OCI-LY7 (cell line): ENCODE measurements at regions not wholly inside any gene's neighbourhood (a gene's known extent, or its start where the extent isn't known, plus 50 kb on each side); places are given as distances from the start of the nearest gene placed in this dataset.

ENCODE experiments used
- BruUV-seq: library from RNA; stranded (reverse); fragments of 400-500 nt; replicated peaks from 2 replicates; lab custom pipeline; 2021; lab: Mats Ljungman, UMichigan
- CTCF ChIA-PET: fragments of 300-600 bp; sonication (Branson Sonifier 250); formaldehyde crosslinking; loops from one replicate; lab custom pipeline; 2022; ENCODE audit warnings: antibody characterized with exemption; ENCODE audit not compliant: unreplicated experiment; lab: Charles Lee
- POLR2A ChIA-PET: fragments of 300-600 bp; sonication (Branson Sonifier 250); formaldehyde crosslinking; loops from one replicate; lab custom pipeline; 2022; ENCODE audit warnings: antibody characterized with exemption; lab: Charles Lee
- DNase-seq: peaks from one replicate; pipeline ENCODE4 v3.0.0-alpha.2; 2015; ENCODE audit warnings: low spot score
- H2AFZ ChIP-seq: fragments of 200-600 bp; sonication (generic), shearing (Covaris generic); 2 replicates; pipeline ENCODE4 v1.6.1; 2014; ENCODE audit warnings: mild to moderate bottlenecking, antibody characterized with exemption, low read length, moderate library complexity
- H3K27ac ChIP-seq: fragments of 200-600 bp; sonication (generic); 2 replicates; pipeline ENCODE4 v1.5.1; 2014; ENCODE audit warnings: mixed run types, low read depth, mild to moderate bottlenecking, moderate library complexity, low read length, inconsistent platforms; ENCODE audit not compliant: poor library complexity, severe bottlenecking
- H3K36me3 ChIP-seq: fragments of 200-600 bp; sonication (generic); 2 replicates; pipeline ENCODE4 v1.6.1; 2014; ENCODE audit warnings: mild to moderate bottlenecking, antibody characterized with exemption, low read length, moderate library complexity, mixed read lengths; ENCODE audit not compliant: insufficient read depth
- H3K4me1 ChIP-seq: fragments of 200-600 bp; sonication (generic); 2 replicates; pipeline ENCODE4 v1.5.1; 2014; ENCODE audit warnings: mild to moderate bottlenecking, low read length; ENCODE audit not compliant: insufficient read depth, poor library complexity, severe bottlenecking
- H3K4me2 ChIP-seq: fragments of 200-600 bp; sonication (generic); 2 replicates; pipeline ENCODE4 v1.6.1; 2014; ENCODE audit warnings: mild to moderate bottlenecking, low read length
- H3K4me3 ChIP-seq: fragments of 200-600 bp; sonication (generic); 2 replicates; pipeline ENCODE4 v1.5.1; 2014; ENCODE audit warnings: mild to moderate bottlenecking, low read depth, low read length; ENCODE audit not compliant: poor library complexity, severe bottlenecking
- H3K79me2 ChIP-seq: fragments of 200-600 bp; sonication (generic); 2 replicates; pipeline ENCODE4 v1.6.1; 2016; ENCODE audit warnings: low read depth, mild to moderate bottlenecking, low read length, moderate library complexity, mixed read lengths; ENCODE audit not compliant: insufficient read depth
- H3K9me2 ChIP-seq: fragments of 200-600 bp; sonication (generic); 2 replicates; pipeline ENCODE4 v1.6.1; 2016; ENCODE audit warnings: mild to moderate bottlenecking, low read length, mixed read lengths; ENCODE audit not compliant: insufficient read depth
- H3K9me3 ChIP-seq: fragments of 200-600 bp; sonication (generic); 2 replicates; pipeline ENCODE4 v1.6.1; 2014; ENCODE audit warnings: mild to moderate bottlenecking, mixed run types, low read length, mixed read lengths
- H4K20me1 ChIP-seq: fragments of 200-600 bp; sonication (generic); 2 replicates; pipeline ENCODE4 v1.6.1; 2014; ENCODE audit warnings: mild to moderate bottlenecking, antibody characterized with exemption, low read length, moderate library complexity, mixed read lengths; ENCODE audit not compliant: insufficient read depth
- EZH2phosphoT487 ChIP-seq: fragments of 200-600 bp; sonication (generic); IDR thresholded peaks from 2 replicates; pipeline ENCODE4 v1.6.1; 2018; ENCODE audit warnings: low read depth, borderline replicate concordance, mild to moderate bottlenecking, mixed run types, antibody characterized with exemption, low read length, moderate library complexity, mixed read lengths
- intact Hi-C: fragments of 100-400 bp; cut with micrococcal nuclease; formaldehyde crosslinking; loops from one replicate; pipeline ENCODE4 v1.10.0; 2022; ENCODE audit not compliant: unreplicated experiment
- TF ChIP-seq, protein P1 (sequence below): fragments of 200-600 bp; sonication (generic); conservative IDR thresholded peaks from 2 replicates; pipeline ENCODE4 v1.5.1; 2014; ENCODE audit warnings: mild to moderate bottlenecking, antibody characterized with exemption, low read length, moderate library complexity, mixed read lengths

DNA sequence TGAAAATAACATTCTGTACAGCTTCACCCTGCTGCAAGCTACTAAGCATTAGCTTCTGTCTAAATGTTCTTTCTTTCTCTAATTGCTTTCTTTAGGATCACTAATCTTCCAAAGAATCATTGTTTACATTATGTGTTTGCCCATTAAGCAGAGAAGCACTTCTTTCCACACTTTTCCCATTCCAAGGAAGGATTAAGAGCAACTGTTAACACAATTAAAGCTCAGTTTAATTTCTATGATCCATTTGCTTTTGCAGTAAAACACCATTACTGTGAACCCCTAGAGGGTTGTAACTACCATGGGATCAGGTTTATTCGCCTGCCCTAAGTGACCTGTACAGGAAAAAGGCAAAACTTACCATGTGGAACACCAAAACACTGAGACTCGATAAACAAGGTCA, 125.8 kb upstream of the ZNF385D start:
- Histone ChIP-seq H3K4me3 (no peak overlapping the region), H3K4me2 (no peak overlapping the region), H3K9me3 (no peaks in the 10 kb centered on the region), H3K79me2 (no peaks in the 10 kb centered on the region), H4K20me1 (no peaks in the 10 kb centered on the region), H3K4me1 (no peaks in the 10 kb centered on the region), H3K27ac (no peak overlapping the region), H3K9me2 (no peaks in the 10 kb centered on the region; the same call in 1 of the 2 replicates), H3K36me3 (no peaks in the 10 kb centered on the region), H2AFZ (no peak overlapping the region)
- intact Hi-C loops: no loop called here
- BruUV-seq: no TSS peak
- CTCF ChIA-PET: no interaction called here
- DNase-seq: no peak
- TF ChIP-seq, protein P1, sequence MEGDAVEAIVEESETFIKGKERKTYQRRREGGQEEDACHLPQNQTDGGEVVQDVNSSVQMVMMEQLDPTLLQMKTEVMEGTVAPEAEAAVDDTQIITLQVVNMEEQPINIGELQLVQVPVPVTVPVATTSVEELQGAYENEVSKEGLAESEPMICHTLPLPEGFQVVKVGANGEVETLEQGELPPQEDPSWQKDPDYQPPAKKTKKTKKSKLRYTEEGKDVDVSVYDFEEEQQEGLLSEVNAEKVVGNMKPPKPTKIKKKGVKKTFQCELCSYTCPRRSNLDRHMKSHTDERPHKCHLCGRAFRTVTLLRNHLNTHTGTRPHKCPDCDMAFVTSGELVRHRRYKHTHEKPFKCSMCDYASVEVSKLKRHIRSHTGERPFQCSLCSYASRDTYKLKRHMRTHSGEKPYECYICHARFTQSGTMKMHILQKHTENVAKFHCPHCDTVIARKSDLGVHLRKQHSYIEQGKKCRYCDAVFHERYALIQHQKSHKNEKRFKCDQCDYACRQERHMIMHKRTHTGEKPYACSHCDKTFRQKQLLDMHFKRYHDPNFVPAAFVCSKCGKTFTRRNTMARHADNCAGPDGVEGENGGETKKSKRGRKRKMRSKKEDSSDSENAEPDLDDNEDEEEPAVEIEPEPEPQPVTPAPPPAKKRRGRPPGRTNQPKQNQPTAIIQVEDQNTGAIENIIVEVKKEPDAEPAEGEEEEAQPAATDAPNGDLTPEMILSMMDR: no peak
- no peak for TF ChIP-seq EZH2phosphoT487
- POLR2A ChIA-PET: no interaction called here

DNA sequence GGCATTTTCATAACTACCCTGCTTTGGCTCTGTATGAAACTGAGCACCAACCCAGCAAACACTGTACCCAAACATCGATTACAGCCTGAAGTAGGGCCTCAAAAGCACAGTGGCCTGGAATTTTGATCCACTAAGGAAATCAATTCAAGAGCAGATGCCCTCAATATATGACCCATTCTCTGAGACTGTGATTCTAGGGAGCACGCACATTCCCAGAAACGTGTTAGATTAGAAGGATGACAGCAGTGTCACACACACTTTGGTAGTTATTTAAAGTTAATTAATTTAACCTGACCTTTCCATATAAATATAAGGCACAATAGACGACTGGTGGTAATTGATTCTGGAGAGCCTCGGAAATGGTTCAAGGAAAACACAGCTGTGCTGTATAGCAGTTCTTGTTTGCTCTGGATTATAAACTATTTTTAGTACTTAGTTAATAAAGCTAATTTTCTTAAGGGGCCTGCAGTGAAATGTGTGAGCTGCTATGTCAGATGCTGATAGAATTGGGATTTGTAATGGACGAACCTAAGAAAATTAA, 126.3 kb upstream of the ZNF385D start:
- Histone ChIP-seq H2AFZ (no peak overlapping the region), H3K9me3 (no peaks in the 10 kb centered on the region), H3K4me1 (no peaks in the 10 kb centered on the region), H4K20me1 (no peaks in the 10 kb centered on the region), H3K79me2 (no peaks in the 10 kb centered on the region), H3K4me2 (no peak overlapping the region), H3K4me3 (no peak overlapping the region), H3K9me2 (no peaks in the 10 kb centered on the region; the same call in 1 of the 2 replicates), H3K36me3 (no peaks in the 10 kb centered on the region), H3K27ac (no peak overlapping the region)
- TF ChIP-seq, protein P1: no peak
- no peak for TF ChIP-seq EZH2phosphoT487
- DNase-seq: no peak
- ChIA-PET CTCF (no interaction called here), POLR2A (interaction anchor here (0.6 kb wide), 2 partner anchors 32 to 82 kb away, joined by 3 read pairs; no protein-coding TSS in a partner anchor)
- intact Hi-C loops: no loop called here
- BruUV-seq: no TSS peak

DNA sequence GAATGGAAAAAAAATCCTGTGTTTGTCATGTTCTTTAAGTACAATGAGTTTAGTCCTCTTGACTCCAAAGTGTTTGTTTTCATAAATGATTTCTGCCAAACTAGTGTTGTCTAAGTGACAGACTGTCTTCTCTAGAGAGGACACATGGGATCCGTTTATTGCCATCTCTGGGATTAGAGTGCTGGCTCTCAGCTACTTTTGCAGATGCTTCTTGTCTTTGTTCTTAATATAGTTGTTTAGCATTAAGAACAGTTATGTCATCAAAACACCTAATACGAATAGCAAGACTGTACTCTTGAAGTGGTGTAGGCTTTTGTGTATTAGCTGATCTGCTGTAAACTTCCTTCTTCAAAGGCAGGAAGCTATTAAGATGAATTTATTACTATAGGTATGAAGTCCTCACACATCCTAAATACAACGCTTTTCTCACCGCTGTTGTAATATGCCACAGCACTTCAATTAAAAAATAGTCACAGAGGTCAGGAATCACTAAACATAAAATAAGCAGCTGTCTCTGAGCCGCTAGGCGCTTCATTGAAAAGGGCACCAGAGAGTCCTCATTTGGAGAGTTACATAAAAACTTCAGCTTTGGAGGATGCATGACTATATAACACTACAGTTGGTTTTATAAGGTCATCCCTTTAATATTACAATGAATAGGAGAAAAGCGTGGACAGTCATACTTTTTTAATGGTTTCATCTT, 128.3 kb upstream of the ZNF385D start:
- H3K9me3 ChIP-seq: no peaks in the 10 kb centered on the region
- H3K4me3 ChIP-seq: no peak overlapping the region
- H3K79me2 ChIP-seq: no peaks in the 10 kb centered on the region
- intact Hi-C loops: no loop called here
- H3K4me2 ChIP-seq: no peak overlapping the region
- POLR2A ChIA-PET: interaction anchor here (0.6 to 1.0 kb wide), 2 partner anchors 16 kb away, joined by 4 read pairs; no protein-coding TSS in a partner anchor
- no peaks in the 10 kb centered on the region for H3K4me1 ChIP-seq
- BruUV-seq: no TSS peak
- no peak overlapping the region for H3K27ac ChIP-seq
- no peaks in the 10 kb centered on the region; the same call in 1 of the 2 replicates for H3K9me2 ChIP-seq
- no peaks in the 10 kb centered on the region for H4K20me1 ChIP-seq
- CTCF ChIA-PET: no interaction called here
- H3K36me3 ChIP-seq: no peaks in the 10 kb centered on the region
- no peak for DNase-seq
- TF ChIP-seq EZH2phosphoT487: no peak
- TF ChIP-seq, protein P1: no peak
- no peak overlapping the region for H2AFZ ChIP-seq
